C4-2B (cell line): ENCODE measurements at regions not wholly inside any gene's neighbourhood (a gene's known extent, or its start where the extent isn't known, plus 50 kb on each side); places are given as distances from the start of the nearest gene placed in this dataset.

Experiments used
- CTCF ChIP-seq: fragments of 450-650 bp; conservative IDR thresholded peaks from 2 replicates; pipeline ENCODE4 v1.5.1; 2017; ENCODE audit warnings: mild to moderate bottlenecking
- ZFX ChIP-seq: fragments of 450-650 bp; IDR thresholded peaks from 2 replicates; pipeline ENCODE4 v1.6.1; 2017

- TF ChIP-seq CTCF (no peak), ZFX (no peak)
Observed at GRCh38 chr11:91820709-91821108, 403.9 kb upstream of the FAT3 start.
